ENCODE measurements at regions not wholly inside any gene's neighbourhood (a gene's known extent, or its start where the extent isn't known, plus 50 kb on each side); places are given as distances from the start of the nearest gene placed in this dataset.

GRCh38 chr6:47094241-47094925 lies 52.3 kb upstream of the ADGRF1 start (continued):
- TF ChIP-seq, protein P1, sequence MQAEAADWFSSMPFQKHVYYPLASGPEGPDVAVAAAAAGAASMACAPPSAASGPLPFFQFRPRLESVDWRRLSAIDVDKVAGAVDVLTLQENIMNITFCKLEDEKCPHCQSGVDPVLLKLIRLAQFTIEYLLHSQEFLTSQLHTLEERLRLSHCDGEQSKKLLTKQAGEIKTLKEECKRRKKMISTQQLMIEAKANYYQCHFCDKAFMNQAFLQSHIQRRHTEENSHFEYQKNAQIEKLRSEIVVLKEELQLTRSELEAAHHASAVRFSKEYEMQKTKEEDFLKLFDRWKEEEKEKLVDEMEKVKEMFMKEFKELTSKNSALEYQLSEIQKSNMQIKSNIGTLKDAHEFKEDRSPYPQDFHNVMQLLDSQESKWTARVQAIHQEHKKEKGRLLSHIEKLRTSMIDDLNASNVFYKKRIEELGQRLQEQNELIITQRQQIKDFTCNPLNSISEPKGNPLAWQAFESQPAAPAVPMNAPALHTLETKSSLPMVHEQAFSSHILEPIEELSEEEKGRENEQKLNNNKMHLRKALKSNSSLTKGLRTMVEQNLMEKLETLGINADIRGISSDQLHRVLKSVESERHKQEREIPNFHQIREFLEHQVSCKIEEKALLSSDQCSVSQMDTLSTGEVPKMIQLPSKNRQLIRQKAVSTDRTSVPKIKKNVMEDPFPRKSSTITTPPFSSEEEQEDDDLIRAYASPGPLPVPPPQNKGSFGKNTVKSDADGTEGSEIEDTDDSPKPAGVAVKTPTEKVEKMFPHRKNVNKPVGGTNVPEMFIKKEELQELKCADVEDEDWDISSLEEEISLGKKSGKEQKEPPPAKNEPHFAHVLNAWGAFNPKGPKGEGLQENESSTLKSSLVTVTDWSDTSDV (CRISPR knock-in tag; IDR thresholded peaks at IDR 0.05), result no peak
- TF ChIP-seq MEIS1 (CRISPR knock-in tag; IDR thresholded peaks at IDR 0.05; ENCODE audit: borderline replicate concordance) (peak; percentile 66; the same call in 1 of the 2 replicates), HIVEP1 (CRISPR knock-in tag; IDR thresholded peaks at IDR 0.05) (0 out of 2 replicates have a peak, but pooled peaks have one; percentile 42), ZNF704 (CRISPR knock-in tag; IDR thresholded peaks at IDR 0.05; ENCODE audit: borderline replicate concordance) (peak; percentile 78; the same call in 1 of the 2 replicates), IRF2 (CRISPR knock-in tag; IDR thresholded peaks at IDR 0.05) (peak; percentile 93), ATF3 (CRISPR knock-in tag; IDR thresholded peaks at IDR 0.05) (peak; percentile 42; the same call in 1 of the 2 replicates), GPN1 (CRISPR knock-in tag; IDR thresholded peaks at IDR 0.05; ENCODE audit: borderline replicate concordance) (no peak), NFYC (CRISPR knock-in tag; IDR thresholded peaks at IDR 0.05) (0 out of 2 replicates have a peak, but pooled peaks have one; percentile 4), TP53 (CRISPR knock-in tag; conservative IDR thresholded peaks at IDR 0.05) (peak; percentile 49; the same call in 1 of the 2 replicates), SPEN (CRISPR knock-in tag; IDR thresholded peaks at IDR 0.05; ENCODE audit: low read depth) (peak; percentile 41; the same call in 1 of the 2 replicates), JDP2 (CRISPR knock-in tag; IDR thresholded peaks at IDR 0.05; ENCODE audit: borderline replicate concordance) (no peak), ISX (CRISPR knock-in tag; conservative IDR thresholded peaks at IDR 0.05) (no peak), SRSF9 (IDR thresholded peaks at IDR 0.05; ENCODE audit: borderline replicate concordance, insufficient read depth, low read depth, low read length, poor library complexity, severe bottlenecking) (no peak), NR2F6 (IDR thresholded peaks at IDR 0.05) (peak; percentile 58; the same call in 1 of the 2 replicates), NR2F6 (CRISPR knock-in tag; IDR thresholded peaks at IDR 0.05) (peak; percentile 73), SIX1 (CRISPR knock-in tag; IDR thresholded peaks at IDR 0.05; ENCODE audit: borderline replicate concordance) (peak; percentile 53; the same call in 1 of the 2 replicates), ZNF7 (CRISPR knock-in tag; IDR thresholded peaks at IDR 0.05) (no peak), TSC22D2 (CRISPR knock-in tag; IDR thresholded peaks at IDR 0.05; ENCODE audit: borderline replicate concordance) (peak; percentile 28; the same call in 1 of the 2 replicates), ELF1 (CRISPR knock-in tag; IDR thresholded peaks at IDR 0.05) (peak; percentile 80), THRA (CRISPR knock-in tag; IDR thresholded peaks at IDR 0.05; ENCODE audit: borderline replicate concordance) (peak; percentile 83), ZNF329 (CRISPR knock-in tag; IDR thresholded peaks at IDR 0.05; ENCODE audit: low read depth) (no peak), SETDB1 (CRISPR knock-in tag; IDR thresholded peaks at IDR 0.05; ENCODE audit: borderline replicate concordance) (no peak), SRY (CRISPR knock-in tag; IDR thresholded peaks at IDR 0.05) (no peak)
- TF ChIP-seq, protein P2, sequence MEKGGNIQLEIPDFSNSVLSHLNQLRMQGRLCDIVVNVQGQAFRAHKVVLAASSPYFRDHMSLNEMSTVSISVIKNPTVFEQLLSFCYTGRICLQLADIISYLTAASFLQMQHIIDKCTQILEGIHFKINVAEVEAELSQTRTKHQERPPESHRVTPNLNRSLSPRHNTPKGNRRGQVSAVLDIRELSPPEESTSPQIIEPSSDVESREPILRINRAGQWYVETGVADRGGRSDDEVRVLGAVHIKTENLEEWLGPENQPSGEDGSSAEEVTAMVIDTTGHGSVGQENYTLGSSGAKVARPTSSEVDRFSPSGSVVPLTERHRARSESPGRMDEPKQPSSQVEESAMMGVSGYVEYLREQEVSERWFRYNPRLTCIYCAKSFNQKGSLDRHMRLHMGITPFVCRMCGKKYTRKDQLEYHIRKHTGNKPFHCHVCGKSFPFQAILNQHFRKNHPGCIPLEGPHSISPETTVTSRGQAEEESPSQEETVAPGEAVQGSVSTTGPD (CRISPR knock-in tag; IDR thresholded peaks at IDR 0.05), result peak; percentile 61; the same call in 1 of the 2 replicates
